DMS153 (cell line): ENCODE measurements at regions not wholly inside any gene's neighbourhood (a gene's known extent, or its start where the extent isn't known, plus 50 kb on each side); places are given as distances from the start of the nearest gene placed in this dataset.
"Not testable (repeated sequence)": the region's sequence is repeated elsewhere in the genome, so short reads cannot be mapped to it uniquely, and the experiment has no call there.

ENCODE experiments used
- DNase-seq: peaks from one replicate; lab custom pipeline; 2025; lab: John Stamatoyannopoulos, UW

DNA sequence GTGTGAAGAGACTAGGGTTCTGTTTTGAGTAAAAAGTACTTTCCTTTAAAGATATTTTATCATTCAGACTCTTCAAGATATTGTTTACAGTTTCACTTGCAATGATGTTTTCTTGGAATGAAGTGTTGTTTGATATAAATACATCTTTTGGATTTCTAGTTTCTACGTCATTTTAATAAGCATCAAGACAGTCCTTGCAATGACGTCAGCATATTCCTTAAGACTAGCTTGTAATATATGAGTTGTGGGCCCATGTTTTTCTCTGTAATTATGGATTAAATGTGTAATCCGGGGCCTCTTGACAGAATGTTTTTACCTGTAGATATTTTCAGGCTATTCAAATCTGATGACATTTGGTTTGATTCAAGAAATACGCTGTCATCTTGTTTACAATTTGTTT, 66.1 kb downstream of the RBMX2 start:
- DNase-seq, result no peak

DNA sequence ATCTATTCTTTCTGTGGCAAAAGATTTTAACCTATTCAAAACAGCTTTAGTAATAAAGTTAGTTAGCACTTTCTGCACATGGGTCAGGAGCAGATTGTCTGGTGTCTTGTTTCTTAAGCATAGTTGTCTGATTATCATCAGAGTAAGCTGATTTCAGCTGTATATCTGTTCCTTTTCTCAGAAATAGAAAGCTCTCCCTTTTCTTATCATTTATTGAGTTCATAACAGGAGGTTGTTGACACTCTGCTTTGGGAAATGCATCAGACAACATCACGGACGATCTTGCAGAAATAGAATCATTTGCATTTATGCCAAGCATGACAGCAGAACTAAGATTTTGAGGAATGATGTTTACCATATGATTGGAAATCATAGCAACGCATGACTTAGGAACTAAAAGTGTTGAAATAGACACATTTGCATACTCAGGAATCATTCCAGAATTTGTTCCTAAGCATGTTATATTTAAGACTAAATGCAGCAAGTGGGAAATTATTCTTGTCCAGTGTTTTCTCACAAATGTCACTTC, 66.7 kb downstream of the RBMX2 start:
- no peak for DNase-seq

DNA sequence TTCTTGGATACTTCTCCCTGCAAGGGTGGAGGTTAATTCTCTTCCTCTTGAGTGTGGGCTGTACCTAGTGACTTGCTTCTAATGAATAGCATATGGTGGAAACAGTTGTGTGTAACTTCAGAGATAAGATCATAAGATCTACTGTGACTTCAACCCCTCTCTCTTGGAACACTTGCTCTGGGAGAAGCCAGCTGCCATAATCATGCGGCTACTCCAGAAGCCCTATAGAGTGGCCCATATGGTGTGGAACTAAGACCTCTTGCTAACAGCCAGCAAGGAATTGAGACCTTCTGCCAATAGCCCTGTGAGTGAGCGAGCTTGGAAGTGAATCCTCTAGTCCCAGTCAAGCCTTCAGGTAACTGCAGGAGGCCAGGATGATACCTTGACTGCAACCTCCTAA, 81.1 kb downstream of the RBMX2 start:
- DNase-seq, result no peak

DNA sequence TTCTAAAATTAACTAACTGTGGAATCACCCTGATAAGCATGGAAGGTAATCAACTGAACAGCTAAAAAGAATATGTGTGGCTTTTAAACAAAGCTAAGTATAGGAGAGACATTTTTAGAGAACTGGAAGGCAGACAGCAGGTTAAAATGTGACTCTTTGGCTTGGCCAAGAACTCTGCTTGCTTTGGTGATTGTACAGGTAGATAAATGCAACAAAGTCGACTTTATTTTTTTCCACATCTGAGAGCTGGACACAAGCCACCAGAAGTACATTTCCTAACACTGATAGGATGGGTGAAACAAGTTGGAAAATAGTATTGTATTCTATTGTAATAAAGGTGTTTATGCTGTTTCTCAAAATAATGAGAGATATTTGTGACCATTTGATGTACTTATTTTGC, 84.1 kb downstream of the RBMX2 start:
- DNase-seq, result no peak

DNA sequence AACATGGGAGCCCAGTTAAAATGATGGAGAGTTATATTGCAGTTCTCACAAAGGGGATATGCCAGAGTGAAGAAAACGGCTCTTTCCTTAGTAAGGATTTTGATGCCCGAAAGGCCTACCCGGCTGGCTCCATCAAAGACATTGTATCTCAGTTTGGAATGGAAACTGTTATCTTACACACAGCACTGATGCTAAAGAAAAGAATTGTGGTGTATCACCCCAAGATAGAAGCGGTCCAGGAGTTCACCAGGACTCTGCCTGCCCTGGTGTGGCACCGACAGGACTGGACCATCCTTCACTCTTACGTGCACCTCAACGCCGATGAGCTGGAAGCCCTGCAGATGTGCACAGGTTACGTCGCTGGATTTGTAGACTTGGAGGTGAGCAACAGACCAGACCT, 93.7 kb downstream of the RBMX2 start:
- not testable (repeated sequence) for DNase-seq

DNA sequence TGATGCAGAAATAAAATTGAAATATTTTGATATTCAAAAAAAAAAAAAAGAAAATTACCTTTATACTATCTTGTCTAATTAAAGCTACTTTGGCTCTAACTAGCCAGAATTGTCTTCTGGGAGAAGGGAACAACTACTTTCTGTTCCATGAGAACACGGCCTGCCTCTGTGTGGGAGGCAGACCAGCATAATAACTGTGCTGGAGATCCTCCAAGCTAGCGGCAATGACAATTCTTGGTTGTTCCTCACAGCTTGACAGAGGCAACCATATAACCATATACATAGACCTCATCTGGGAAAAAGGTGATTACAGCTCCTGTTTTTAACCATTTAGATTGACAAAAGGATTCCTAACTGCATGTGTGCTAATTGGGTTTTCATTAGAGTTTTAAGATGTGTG, 95.7 kb downstream of the RBMX2 start:
- DNase-seq, result no peak

DNA sequence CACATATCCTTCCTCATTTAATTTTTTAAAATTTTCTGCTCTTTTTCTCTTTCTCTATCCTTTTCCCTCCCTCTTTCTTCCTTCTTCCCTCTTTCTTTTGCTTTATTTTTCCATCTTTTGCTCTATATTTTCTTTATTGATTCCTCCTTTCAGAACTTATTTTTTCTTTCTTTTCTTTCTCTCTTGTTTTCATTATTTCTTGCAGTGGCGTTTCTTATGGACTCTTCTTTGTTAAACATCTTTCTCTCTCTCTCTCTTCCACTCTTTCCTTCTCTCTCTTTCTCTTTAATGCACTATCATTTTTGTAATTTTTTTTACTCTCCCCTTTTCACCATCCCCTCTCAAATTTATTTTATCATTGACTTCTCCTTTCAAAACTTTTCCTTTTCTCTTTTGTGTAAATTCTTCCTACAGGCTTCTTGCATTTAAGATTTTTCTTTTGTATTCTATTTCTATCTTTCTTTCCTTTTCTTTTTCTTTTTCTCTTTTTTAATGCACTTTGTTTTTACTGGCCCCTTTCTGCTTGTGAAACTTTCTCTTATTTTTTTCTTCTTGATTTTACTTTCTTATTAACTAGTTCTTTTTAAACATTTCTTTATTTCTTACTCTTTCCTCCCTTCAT, 97.0 kb downstream of the RBMX2 start:
- DNase-seq, result no peak

DNA sequence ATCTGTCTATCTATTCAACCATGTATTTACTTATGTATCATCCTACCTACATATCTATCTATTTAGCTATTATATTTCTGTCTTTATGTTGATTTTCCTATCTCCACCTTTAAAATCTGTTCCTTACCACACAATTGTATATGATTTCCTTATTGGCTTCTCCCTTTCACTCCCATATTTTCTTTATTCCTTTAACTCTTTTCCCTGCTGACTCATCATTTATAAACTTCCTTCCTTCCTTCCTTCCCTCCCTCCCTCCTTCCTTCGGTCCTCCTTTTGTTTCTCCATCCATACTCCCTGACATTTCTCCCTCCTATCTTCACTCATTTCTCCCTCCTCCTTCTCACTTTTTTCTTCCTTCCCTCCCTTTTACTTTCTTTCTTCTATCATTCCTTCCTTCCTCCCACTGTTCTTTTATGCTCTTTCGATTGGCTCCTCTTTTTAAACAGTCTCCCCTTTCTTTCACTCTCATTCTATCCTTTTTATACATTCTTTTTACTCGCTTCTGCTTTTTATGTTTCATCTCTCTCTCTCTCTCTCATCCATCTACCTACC, 100.3 kb downstream of the RBMX2 start:
- no peak for DNase-seq

DNA sequence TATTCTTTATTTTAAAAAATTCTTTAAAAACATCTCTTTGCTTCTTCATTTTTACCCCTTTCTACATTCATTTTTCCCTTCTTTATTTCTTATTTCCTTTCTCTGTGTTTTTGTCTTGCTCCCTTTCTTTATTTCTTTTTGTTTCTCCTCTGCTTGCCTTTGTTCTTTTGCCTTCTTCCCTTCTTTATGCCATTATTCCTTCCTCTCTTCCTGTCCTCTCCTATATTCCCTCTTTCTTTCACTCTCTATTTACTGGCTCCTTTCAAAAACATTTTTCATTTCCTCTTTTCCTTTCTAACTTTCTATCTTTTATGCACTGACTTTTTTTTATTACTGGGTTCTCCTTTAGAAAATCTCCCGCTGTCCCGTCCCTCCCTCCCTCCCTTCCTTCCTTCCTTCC, 102.2 kb downstream of the RBMX2 start:
- no peak for DNase-seq

DNA sequence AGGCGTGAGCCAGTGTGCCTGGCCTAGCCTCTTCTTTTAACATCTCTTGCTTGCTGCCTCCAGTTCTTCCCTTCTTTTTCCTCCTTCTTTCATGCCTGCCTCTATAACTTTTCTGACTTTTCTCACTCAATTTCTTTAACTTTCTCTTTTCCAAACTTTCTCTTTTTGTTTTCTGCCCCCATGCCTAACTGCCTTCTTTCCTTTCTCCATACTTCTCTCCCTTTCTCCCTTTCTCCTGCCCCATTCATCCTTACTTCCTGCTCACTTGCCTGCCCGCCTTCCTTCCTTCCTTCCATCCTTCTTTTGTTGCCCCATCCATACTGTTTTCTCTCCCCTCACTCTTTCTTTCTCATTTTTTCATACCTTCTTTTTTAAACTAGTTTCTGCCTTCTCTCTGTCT, 105.2 kb downstream of the RBMX2 start:
- no peak for DNase-seq

DNA sequence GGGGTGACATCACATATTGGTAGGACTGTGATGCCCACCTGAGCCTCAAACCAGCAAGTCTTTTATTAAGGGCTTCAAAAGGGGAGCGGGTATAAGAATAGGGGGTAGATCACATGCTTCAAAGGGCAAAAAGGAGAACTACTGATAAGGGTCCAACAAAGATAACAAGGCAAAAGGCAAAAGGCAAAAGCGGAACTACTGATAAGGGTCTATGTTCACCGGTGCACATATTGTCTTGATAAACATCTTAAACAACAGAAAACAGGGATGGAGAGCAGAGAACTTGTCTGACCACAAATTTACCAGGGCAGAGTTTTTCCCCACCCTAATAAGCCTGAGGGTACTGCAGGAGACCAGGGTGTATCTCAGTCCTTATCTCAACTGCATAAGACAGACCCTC, 110.7 kb downstream of the RBMX2 start:
- not testable (repeated sequence) for DNase-seq

DNA sequence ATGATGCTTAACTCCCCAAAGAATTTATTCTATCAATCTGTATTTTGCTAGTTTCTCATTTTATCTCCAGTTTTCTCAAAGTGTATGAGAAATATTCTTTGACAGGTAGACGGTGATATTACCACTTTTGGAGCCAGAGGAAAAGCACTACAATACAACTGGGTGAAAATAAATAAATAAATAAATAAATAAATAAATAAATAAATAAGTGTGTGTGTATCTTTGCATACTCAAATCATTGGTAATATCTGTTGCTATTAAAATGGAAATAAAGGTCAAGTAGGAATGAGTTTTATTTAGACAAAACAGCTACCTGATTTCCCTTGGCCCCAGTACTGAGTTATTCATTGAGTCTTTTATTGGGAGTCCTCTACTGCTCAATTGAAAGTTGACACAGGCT, 114.3 kb downstream of the RBMX2 start:
- DNase-seq, result peak; percentile 40

DNA sequence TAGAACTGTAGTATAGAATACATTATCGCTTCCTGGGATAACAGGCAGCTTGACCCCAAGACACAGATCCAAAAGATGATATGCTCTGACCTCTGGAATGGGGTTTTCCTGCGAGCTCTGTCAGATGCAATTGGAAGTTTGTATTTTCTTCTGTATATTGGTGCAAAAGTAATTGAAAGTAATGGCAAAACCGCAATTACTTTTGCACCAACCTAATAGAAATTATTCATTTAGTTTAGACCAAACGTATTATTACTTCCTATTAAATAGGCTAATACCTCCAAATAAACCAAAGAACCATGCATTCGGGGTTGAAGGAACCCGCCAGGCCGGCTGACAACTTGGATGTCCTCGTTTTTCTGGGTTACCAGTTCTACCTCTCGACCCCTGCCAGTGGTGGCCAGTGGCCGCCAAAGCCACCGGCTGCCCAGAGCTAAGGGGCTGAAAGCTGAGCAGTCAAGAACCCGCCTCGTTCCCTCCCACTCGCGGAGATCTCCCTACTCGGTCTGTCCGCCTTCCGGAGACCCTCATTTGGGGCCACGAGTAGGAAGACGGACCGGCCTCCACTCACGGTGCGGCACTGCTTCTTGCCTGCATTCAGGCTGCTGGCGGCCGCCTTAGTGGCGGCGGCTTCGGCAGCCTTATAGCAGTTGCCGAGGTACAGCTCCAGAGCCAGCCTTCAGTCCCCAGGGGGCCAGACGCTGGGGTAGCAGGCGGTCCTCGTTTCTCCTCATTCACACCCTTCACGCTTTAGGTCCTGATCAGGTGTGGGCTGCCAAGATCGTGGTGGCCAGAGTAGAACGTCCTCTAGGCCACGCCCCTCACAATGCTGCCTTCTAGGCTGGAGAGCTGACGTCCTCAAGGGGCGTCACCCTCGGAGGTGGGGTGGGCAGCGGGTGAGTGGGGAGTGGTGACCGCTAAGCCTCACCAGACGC, 121.9 kb downstream of the RBMX2 start:
- peak; percentile 20 for DNase-seq

DNA sequence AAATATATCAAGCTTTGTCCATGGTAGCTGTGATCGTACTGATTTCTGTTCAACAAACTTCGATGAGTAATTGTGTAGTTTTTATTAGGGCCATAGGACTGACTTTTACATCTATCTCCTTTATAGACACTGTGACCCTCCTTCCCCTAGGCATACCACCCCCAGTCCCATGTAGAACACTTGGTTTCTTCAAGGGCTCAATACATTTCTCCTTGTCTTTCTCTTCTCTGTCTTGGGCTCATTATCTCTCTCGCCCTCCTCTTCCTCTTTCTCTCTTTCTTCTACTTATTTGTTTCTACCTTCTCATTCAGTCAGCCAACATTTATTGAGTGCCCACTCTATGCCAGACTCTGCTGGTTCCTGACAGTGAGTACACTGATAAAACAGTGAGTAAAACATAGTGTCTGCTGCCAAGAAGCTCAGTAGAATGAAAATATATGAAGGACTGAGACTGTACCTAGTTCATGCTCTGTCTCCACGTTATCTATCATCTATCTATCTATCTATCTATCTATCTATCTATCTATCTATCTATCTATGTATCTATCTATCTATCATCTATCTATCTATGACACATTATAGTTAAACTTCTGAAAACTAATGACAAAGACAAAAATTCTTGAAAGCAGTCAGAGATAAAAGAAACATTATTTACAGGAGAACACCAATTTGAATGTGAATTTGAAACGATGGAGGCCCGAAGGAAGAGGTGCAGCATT, 122.8 kb downstream of the RBMX2 start:
- DNase-seq, result no peak

DNA sequence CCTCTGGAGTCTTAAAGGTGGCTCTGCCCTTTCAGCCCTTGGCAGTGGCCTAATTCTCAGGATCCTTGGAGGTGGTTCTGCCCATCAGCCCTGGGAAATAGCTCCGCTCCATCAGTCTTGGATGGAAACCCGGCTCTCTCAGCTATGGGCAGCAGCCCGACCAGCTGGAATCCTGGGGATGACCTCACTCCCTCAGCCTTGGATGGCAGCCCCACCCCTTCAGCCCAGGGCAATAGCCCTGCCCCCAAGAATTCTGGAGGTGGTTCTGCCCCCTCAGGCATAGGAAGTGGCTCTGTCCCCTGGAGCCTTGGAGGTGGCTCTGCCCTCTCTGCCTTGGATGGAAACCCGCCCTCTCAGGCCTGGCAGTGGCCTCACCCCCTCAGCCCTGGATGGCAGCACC, 127.7 kb downstream of the RBMX2 start:
- DNase-seq, result no peak

DNA sequence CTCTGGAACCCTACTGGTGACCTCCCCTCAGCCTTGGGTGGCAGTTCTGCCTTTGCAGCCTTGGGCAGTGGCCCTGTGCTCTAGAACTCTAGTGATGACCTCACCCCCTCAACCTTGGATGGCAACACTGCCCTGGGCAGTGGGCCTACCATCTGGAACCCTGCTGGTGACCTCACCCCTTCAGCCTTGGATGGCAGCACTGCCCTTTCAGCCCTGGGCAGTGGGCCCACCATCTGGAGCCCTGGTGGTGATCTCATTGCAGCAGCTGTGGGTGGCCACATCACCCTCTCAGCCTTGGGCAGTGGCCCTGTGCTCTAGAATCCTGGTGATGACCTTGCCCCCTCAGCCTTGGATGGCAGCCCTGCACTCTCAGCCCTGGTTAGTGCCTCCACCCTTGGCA, 129.3 kb downstream of the RBMX2 start:
- DNase-seq, result no peak

DNA sequence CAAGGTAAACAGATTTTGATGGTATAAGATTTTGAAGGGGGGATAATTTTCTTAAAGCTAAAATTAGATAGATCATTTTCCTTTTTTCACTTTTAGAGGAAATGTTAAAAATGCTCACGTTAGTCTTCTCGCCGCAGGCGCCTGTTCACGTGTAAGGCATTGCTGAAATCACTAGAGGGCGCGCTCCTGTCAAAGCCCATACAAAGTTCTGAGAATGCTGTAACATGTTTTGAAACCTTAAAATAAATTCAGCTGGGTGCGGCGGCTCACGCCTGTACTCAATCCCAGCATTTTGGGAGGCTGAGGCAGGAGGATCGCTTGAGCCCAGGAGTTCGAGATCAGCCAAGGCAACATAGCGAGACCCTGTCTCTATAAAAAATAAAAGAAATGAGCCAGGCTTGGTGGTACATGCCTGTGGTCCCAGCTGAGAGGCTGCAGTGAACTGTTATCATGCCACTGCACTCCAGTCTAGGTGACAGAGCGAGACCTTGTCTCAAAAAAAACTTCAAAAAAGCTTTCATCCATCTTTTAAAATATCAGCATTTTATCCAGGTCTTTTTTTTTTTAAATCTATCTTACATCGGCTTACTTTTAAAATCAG, 138.0 kb downstream of the RBMX2 start:
- no peak for DNase-seq

DNA sequence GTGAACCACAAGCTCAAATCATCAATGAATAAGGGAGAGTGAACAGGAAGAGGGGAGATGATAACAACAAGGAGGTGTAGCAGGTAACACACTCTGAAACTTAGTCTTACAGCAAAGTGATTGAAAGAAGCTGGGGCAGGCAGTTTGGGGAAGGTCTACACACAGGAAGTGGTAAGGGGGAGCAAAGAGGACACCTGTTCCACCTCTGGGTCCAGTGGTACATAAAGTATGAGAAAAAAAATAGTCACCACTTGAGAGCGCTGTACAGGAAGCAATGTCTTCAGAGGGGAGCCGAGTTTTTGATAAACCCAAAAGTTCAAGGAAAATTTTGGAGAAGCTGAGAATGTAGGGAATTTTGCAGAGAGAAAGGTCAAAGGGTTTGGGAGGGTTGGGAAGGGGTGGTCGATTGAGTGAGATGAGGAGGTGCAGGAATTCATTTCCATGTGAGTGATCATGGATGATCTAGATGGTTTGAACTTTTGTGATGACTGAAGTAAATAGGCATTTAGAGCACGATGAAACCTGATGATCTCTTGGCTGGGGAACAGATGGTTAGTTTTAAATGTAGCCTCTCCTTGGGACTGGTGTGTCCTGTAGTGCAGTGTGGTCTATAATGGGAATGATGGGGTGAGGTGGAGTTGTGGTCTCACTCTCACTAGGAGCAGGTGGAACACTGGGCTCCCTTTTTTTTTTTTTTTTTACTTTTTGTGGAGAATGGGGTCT, 142.0 kb downstream of the RBMX2 start:
- DNase-seq, result no peak

DNA sequence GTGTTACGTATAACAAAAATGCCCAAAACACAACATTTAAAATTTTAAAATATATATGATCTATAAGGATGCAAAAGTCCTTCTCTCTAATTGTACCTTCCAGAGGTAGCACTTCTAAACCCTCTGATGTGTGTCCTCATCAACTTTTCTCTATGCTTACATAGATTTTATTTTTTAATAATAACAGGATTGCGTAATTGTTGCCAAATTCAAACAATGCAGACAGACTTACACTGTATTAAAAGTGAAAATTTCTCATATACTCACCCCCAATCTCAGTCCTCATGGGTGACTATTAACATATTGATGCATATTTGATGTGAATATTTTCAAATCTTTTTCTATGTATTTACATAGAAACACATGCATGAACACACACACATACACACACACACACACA, 144.0 kb downstream of the RBMX2 start:
- no peak for DNase-seq

DNA sequence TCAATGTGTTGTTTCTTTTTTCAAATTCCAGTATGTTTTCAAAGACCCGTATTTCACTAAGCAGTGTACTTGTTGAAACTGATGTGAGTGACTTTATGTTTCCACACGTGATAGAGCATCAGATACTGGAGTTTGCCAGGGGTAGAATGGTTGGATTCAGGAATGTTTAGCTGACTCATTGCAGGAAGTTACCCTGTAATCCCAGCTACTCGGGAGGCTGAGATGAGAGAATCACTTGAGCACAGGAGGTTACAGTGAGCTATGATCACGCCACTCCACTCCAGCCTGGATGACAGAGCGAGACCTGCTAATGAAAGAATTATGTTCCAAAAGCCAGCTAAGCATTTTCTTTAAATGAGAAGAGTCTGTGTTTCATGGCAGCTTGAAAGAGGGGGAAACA, 147.6 kb downstream of the RBMX2 start:
- DNase-seq, result not testable (repeated sequence)

DNA sequence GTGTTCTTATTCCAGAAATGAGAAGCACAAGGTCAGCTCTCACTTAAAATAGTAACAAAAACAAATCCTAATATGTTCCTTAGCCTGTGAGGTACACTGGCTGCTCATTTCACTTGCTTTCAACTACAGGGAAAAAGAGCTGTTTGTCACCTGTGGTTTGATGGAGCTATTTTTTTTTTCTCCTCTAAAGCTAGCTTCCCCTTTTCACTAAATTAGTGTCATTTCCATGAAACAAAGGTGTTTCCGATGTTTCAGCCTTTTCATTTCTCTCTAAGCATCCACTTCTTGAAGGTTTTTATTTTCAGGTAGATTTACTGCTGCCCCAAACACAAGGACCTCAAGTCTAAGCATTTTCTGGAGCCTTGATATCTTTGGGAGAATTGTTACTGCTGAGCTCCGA, 148.6 kb downstream of the RBMX2 start:
- no peak for DNase-seq
